Stimulated activated naive CD4-positive, alpha-beta T cell treated with Interleukin-2 at 50 U/mL for 16 hours (primary cell): ENCODE measurements at regions not wholly inside any gene's neighbourhood (a gene's known extent, or its start where the extent isn't known, plus 50 kb on each side); places are given as distances from the start of the nearest gene placed in this dataset.
"Not testable (repeated sequence)": the region's sequence is repeated elsewhere in the genome, so short reads cannot be mapped to it uniquely, and the experiment has no call there.

Experiments used
- DNase-seq: peaks from one replicate; lab custom pipeline; 2025; lab: John Stamatoyannopoulos, UW

GRCh38 chr2:111478335-111478734 lies 357.6 kb downstream of the BCL2L11 start:
- not testable (repeated sequence) for DNase-seq

GRCh38 chr2:111478871-111479318 lies 358.2 kb downstream of the BCL2L11 start:
- DNase-seq, result not testable (repeated sequence)

GRCh38 chr2:111480016-111480625 lies 359.4 kb downstream of the BCL2L11 start:
- not testable (repeated sequence) for DNase-seq

- not testable (repeated sequence) for DNase-seq
These were observed 359.9 kb downstream of the BCL2L11 start for GRCh38 chr2:111480633-111481032.

- DNase-seq, result not testable (repeated sequence)
These were observed 360.5 kb downstream of the BCL2L11 start for GRCh38 chr2:111481219-111481618.

GRCh38 chr2:111482987-111483679 lies 362.4 kb downstream of the BCL2L11 start:
- not testable (repeated sequence) for DNase-seq

GRCh38 chr2:111484097-111484496 lies 363.4 kb downstream of the BCL2L11 start:
- DNase-seq, result not testable (repeated sequence)

- DNase-seq, result not testable (repeated sequence)
These were observed 365.2 kb downstream of the BCL2L11 start for GRCh38 chr2:111485895-111486294.

GRCh38 chr2:111488451-111488850 lies 367.7 kb downstream of the BCL2L11 start:
- DNase-seq, result not testable (repeated sequence)

- DNase-seq, result not testable (repeated sequence)
These were observed 368.7 kb downstream of the BCL2L11 start for GRCh38 chr2:111489460-111489859.

- DNase-seq, result not testable (repeated sequence)
These were observed 370.5 kb downstream of the BCL2L11 start for GRCh38 chr2:111491181-111491580.

GRCh38 chr2:111491614-111492013 lies 370.9 kb downstream of the BCL2L11 start:
- not testable (repeated sequence) for DNase-seq

- DNase-seq, result not testable (repeated sequence)
These were observed 372.4 kb downstream of the BCL2L11 start for GRCh38 chr2:111492995-111493719.

- not testable (repeated sequence) for DNase-seq
These were observed 373.0 kb downstream of the BCL2L11 start for GRCh38 chr2:111493720-111494078.

GRCh38 chr2:111494288-111494980 lies 373.7 kb downstream of the BCL2L11 start:
- DNase-seq, result not testable (repeated sequence)

GRCh38 chr2:111494981-111495315 lies 374.2 kb downstream of the BCL2L11 start:
- DNase-seq, result not testable (repeated sequence)

GRCh38 chr2:111495636-111496035 lies 374.9 kb downstream of the BCL2L11 start:
- not testable (repeated sequence) for DNase-seq

- not testable (repeated sequence) for DNase-seq
These were observed 375.5 kb downstream of the BCL2L11 start for GRCh38 chr2:111496176-111496575.

- DNase-seq, result not testable (repeated sequence)
These were observed 376.1 kb downstream of the BCL2L11 start for GRCh38 chr2:111496860-111497259.

- DNase-seq, result not testable (repeated sequence)
These were observed 376.6 kb downstream of the BCL2L11 start for GRCh38 chr2:111497270-111497669.

- DNase-seq, result not testable (repeated sequence)
These were observed 379.9 kb downstream of the BCL2L11 start for GRCh38 chr2:111500536-111501062.
